ENCODE measurements at regions not wholly inside any gene's neighbourhood (a gene's known extent, or its start where the extent isn't known, plus 50 kb on each side); places are given as distances from the start of the nearest gene placed in this dataset.

DNA sequence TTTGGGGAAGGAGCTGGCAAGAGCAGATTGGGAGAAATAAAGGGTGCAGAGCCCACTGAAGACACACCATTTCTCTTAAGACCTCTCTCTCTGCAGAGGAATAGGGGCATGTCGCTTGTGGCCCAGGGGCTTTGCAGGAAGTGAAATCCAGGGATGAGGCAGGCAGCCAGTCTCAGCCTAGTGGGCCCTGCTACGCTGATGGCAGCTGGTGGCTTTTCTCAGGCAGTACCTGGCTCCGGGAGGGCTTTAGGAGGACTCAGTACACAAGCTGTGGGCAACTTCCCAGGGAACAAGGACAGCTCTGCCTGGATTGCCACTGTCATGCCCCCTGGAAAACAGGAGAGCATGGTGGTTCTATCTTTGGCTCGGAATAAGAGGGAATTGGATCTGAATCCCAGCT, 76.2 kb upstream of the NEURL1B start:
- Histone ChIP-seq H3K27ac (ENCODE audit: low read length) (no peak overlapping the region), H3K27me3 (ENCODE audit: control insufficient read depth, insufficient read depth, low read length) (no peaks in the 10 kb centered on the region), H3K9me3 (ENCODE audit: control insufficient read depth, insufficient read depth, low read depth, low read length) (no peaks in the 10 kb centered on the region), H3K4me3 (ENCODE audit: low read depth in 2 of 2, low read length in 2 of 2) (no peak overlapping the region), H3K4me1 (ENCODE audit: control insufficient read depth, insufficient read depth, low read length) (no peaks in the 10 kb centered on the region), H3K36me3 (ENCODE audit: control insufficient read depth, insufficient read depth, low read length) (no peaks in the 10 kb centered on the region)
- no peak for ATAC-seq
- TF ChIP-seq, protein P1, sequence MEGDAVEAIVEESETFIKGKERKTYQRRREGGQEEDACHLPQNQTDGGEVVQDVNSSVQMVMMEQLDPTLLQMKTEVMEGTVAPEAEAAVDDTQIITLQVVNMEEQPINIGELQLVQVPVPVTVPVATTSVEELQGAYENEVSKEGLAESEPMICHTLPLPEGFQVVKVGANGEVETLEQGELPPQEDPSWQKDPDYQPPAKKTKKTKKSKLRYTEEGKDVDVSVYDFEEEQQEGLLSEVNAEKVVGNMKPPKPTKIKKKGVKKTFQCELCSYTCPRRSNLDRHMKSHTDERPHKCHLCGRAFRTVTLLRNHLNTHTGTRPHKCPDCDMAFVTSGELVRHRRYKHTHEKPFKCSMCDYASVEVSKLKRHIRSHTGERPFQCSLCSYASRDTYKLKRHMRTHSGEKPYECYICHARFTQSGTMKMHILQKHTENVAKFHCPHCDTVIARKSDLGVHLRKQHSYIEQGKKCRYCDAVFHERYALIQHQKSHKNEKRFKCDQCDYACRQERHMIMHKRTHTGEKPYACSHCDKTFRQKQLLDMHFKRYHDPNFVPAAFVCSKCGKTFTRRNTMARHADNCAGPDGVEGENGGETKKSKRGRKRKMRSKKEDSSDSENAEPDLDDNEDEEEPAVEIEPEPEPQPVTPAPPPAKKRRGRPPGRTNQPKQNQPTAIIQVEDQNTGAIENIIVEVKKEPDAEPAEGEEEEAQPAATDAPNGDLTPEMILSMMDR (IDR thresholded peaks at IDR 0.05): no peak
- no peak for TF ChIP-seq POLR2AphosphoS5 (IDR thresholded peaks at IDR 0.05; ENCODE audit: low read depth, low read length)
- no peak for DNase-seq (ENCODE audit: low read depth, low spot score)
- POLR2A ChIA-PET: no interaction called here
- intact Hi-C loops (cut with micrococcal nuclease; ENCODE audit: unreplicated experiment): no loop called here
- in situ Hi-C loops (cut with HindIII; ENCODE audit: low pct_unique_long_range_greater_than_20kb, low sequenced_read_pairs): no loop called here
- CTCF ChIA-PET: interaction anchor here (0.6 kb wide), 1 partner anchor 103 kb away, joined by 5 read pairs; no protein-coding TSS in a partner anchor
- BruUV-seq (replicated peaks): no TSS peak

DNA sequence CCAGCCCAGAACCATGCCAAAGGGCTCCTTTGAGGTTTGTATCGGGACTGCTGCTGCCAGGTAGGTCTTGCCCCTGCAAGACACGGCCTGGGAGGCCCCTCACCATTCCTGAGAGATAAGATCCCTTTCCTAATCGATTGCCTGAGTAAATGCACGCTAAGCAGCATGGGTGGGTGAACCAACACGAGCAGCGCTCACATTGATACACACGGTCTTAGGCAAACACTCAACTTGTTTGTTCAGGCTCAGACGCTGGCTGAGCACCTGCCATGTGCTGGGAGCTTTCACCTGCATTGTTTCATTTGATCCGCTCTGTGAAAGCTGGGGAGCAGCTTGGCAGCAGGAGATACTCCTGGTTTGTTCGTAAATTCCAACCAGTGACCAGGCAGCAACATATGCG, 76.9 kb upstream of the NEURL1B start:
- Histone ChIP-seq H3K36me3 (ENCODE audit: control insufficient read depth, insufficient read depth, low read length) (no peaks in the 10 kb centered on the region), H3K9me3 (ENCODE audit: control insufficient read depth, insufficient read depth, low read depth, low read length) (no peaks in the 10 kb centered on the region), H3K4me3 (ENCODE audit: low read depth in 2 of 2, low read length in 2 of 2) (no peak overlapping the region), H3K4me1 (ENCODE audit: control insufficient read depth, insufficient read depth, low read length) (no peaks in the 10 kb centered on the region), H3K27ac (ENCODE audit: low read length) (no peak overlapping the region), H3K27me3 (ENCODE audit: control insufficient read depth, insufficient read depth, low read length) (no peaks in the 10 kb centered on the region)
- BruUV-seq (replicated peaks): no TSS peak
- CTCF ChIA-PET: no interaction called here
- DNase-seq (ENCODE audit: low read depth, low spot score): no peak
- TF ChIP-seq POLR2AphosphoS5 (IDR thresholded peaks at IDR 0.05; ENCODE audit: low read depth, low read length) (no peak), SIN3A (IDR thresholded peaks at IDR 0.05; ENCODE audit: borderline replicate concordance, insufficient read depth, low read depth, low read length) (no peak), TCF7L2 (IDR thresholded peaks at IDR 0.05; ENCODE audit: low read depth, low read length) (no peak)
- TF ChIP-seq, protein P1 (IDR thresholded peaks at IDR 0.05): no peak
- TF ChIP-seq, protein P2, sequence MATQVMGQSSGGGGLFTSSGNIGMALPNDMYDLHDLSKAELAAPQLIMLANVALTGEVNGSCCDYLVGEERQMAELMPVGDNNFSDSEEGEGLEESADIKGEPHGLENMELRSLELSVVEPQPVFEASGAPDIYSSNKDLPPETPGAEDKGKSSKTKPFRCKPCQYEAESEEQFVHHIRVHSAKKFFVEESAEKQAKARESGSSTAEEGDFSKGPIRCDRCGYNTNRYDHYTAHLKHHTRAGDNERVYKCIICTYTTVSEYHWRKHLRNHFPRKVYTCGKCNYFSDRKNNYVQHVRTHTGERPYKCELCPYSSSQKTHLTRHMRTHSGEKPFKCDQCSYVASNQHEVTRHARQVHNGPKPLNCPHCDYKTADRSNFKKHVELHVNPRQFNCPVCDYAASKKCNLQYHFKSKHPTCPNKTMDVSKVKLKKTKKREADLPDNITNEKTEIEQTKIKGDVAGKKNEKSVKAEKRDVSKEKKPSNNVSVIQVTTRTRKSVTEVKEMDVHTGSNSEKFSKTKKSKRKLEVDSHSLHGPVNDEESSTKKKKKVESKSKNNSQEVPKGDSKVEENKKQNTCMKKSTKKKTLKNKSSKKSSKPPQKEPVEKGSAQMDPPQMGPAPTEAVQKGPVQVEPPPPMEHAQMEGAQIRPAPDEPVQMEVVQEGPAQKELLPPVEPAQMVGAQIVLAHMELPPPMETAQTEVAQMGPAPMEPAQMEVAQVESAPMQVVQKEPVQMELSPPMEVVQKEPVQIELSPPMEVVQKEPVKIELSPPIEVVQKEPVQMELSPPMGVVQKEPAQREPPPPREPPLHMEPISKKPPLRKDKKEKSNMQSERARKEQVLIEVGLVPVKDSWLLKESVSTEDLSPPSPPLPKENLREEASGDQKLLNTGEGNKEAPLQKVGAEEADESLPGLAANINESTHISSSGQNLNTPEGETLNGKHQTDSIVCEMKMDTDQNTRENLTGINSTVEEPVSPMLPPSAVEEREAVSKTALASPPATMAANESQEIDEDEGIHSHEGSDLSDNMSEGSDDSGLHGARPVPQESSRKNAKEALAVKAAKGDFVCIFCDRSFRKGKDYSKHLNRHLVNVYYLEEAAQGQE (IDR thresholded peaks at IDR 0.05; ENCODE audit: insufficient read depth in 1 of 2, low read depth in 2 of 2, low read length in 1 of 2): no peak
- intact Hi-C loops (cut with micrococcal nuclease; ENCODE audit: unreplicated experiment) (no loop called here), in situ Hi-C loops (cut with HindIII; ENCODE audit: low pct_unique_long_range_greater_than_20kb, low sequenced_read_pairs) (no loop called here)
- POLR2A ChIA-PET: no interaction called here
- no peak for ATAC-seq

GRCh38 chr5:172562443-172562842, 78.6 kb upstream of the NEURL1B start:
- Histone ChIP-seq H3K27me3 (ENCODE audit: control insufficient read depth, insufficient read depth, low read length) (no peaks in the 10 kb centered on the region), H3K9me3 (ENCODE audit: control insufficient read depth, insufficient read depth, low read depth, low read length) (no peaks in the 10 kb centered on the region), H3K4me1 (ENCODE audit: control insufficient read depth, insufficient read depth, low read length) (no peaks in the 10 kb centered on the region), H3K4me3 (ENCODE audit: low read depth in 2 of 2, low read length in 2 of 2) (no peak overlapping the region), H3K27ac (ENCODE audit: low read length) (no peak overlapping the region), H3K36me3 (ENCODE audit: control insufficient read depth, insufficient read depth, low read length) (no peaks in the 10 kb centered on the region)
- TF ChIP-seq TCF7L2 (IDR thresholded peaks at IDR 0.05; ENCODE audit: low read depth, low read length): no peak
- TF ChIP-seq, protein P2 (IDR thresholded peaks at IDR 0.05; ENCODE audit: insufficient read depth in 1 of 2, low read depth in 2 of 2, low read length in 1 of 2): no peak
- TF ChIP-seq SIN3A (IDR thresholded peaks at IDR 0.05; ENCODE audit: borderline replicate concordance, insufficient read depth, low read depth, low read length): no peak
- TF ChIP-seq, protein P1 (IDR thresholded peaks at IDR 0.05): no peak
- TF ChIP-seq POLR2AphosphoS5 (IDR thresholded peaks at IDR 0.05; ENCODE audit: low read depth, low read length): no peak
- ChIA-PET CTCF (no interaction called here), POLR2A (no interaction called here)
- no TSS peak for BruUV-seq (replicated peaks)
- in situ Hi-C loops (cut with HindIII; ENCODE audit: low pct_unique_long_range_greater_than_20kb, low sequenced_read_pairs): no loop called here
- no peak for ATAC-seq
- no peak for DNase-seq (ENCODE audit: low read depth, low spot score)
- intact Hi-C loops (cut with micrococcal nuclease; ENCODE audit: unreplicated experiment): no loop called here

Data from Panc1 (cell line).